HEK293T (cell line): ENCODE measurements at regions not wholly inside any gene's neighbourhood (a gene's known extent, or its start where the extent isn't known, plus 50 kb on each side); places are given as distances from the start of the nearest gene placed in this dataset.

ENCODE experiments used
- ARNT ChIP-seq: fragments of 450-650 bp; IDR thresholded peaks from 2 replicates; pipeline ENCODE4 v1.6.1; 2017; ENCODE audit warnings: mild to moderate bottlenecking
- FOXM1 ChIP-seq: fragments of 450-650 bp; IDR thresholded peaks from 2 replicates; pipeline ENCODE4 v1.6.1; 2017; ENCODE audit warnings: mild to moderate bottlenecking, borderline replicate concordance
- NFRKB ChIP-seq: fragments of 450-650 bp; IDR thresholded peaks from 2 replicates; pipeline ENCODE4 v1.6.1; 2016; ENCODE audit warnings: mild to moderate bottlenecking, moderate library complexity
- SP1 ChIP-seq: fragments of 450-650 bp; IDR thresholded peaks from 2 replicates; pipeline ENCODE4 v1.6.1; 2017
- SUZ12 ChIP-seq: fragments of 450-650 bp; IDR thresholded peaks from 2 replicates; pipeline ENCODE4 v1.6.1; 2016; ENCODE audit warnings: mild to moderate bottlenecking

GRCh38 chr10:8510471-8510870 is 456.0 kb downstream of the GATA3 start:
- TF ChIP-seq SP1 (no peak), ARNT (no peak), SUZ12 (no peak), FOXM1 (no peak), NFRKB (no peak)
